ENCODE measurements at regions not wholly inside any gene's neighbourhood (a gene's known extent, or its start where the extent isn't known, plus 50 kb on each side); places are given as distances from the start of the nearest gene placed in this dataset.

DNA sequence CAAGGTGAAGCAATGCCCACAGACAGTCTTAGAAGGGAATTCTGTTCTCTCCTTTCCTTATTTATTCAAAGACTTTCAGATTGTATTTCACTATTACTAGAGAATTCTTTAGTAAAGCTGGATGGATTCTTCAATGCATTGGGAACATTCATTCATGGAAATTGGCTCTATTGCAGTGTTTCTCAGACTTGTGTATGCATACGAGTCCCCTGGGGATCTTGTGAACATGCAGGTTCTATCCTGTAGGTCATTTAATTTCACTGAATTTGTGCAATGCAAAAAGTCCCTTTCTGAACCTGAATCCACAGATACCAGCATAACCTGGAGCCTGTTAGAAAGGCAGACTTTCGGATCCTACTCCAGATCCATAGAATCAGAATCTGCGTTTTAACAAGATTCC lies 160.9 kb upstream of the AHI1 start:
- TF ChIP-seq, protein P1, sequence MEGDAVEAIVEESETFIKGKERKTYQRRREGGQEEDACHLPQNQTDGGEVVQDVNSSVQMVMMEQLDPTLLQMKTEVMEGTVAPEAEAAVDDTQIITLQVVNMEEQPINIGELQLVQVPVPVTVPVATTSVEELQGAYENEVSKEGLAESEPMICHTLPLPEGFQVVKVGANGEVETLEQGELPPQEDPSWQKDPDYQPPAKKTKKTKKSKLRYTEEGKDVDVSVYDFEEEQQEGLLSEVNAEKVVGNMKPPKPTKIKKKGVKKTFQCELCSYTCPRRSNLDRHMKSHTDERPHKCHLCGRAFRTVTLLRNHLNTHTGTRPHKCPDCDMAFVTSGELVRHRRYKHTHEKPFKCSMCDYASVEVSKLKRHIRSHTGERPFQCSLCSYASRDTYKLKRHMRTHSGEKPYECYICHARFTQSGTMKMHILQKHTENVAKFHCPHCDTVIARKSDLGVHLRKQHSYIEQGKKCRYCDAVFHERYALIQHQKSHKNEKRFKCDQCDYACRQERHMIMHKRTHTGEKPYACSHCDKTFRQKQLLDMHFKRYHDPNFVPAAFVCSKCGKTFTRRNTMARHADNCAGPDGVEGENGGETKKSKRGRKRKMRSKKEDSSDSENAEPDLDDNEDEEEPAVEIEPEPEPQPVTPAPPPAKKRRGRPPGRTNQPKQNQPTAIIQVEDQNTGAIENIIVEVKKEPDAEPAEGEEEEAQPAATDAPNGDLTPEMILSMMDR (conservative IDR thresholded peaks at IDR 0.05 in 1 of 2, IDR thresholded peaks at IDR 0.05 in 1 of 2; ENCODE audit: low read depth in 1 of 2, low read length in 2 of 2) = no peak
- no peak for TF ChIP-seq EZH2 (IDR thresholded peaks at IDR 0.05; ENCODE audit: low read length, missing control alignments)
